ENCODE measurements at regions not wholly inside any gene's neighbourhood (a gene's known extent, or its start where the extent isn't known, plus 50 kb on each side); places are given as distances from the start of the nearest gene placed in this dataset.
A peak's percentile ranks its signal among the peaks of the same experiment; 100 is the strongest.

- no peak for DNase-seq
Measured at GRCh38 chr9:27756418-27756817, 183.1 kb upstream of the C9orf72 start.

- DNase-seq, result no peak
Measured at GRCh38 chr9:27763831-27764230, 190.6 kb upstream of the C9orf72 start.

DNA sequence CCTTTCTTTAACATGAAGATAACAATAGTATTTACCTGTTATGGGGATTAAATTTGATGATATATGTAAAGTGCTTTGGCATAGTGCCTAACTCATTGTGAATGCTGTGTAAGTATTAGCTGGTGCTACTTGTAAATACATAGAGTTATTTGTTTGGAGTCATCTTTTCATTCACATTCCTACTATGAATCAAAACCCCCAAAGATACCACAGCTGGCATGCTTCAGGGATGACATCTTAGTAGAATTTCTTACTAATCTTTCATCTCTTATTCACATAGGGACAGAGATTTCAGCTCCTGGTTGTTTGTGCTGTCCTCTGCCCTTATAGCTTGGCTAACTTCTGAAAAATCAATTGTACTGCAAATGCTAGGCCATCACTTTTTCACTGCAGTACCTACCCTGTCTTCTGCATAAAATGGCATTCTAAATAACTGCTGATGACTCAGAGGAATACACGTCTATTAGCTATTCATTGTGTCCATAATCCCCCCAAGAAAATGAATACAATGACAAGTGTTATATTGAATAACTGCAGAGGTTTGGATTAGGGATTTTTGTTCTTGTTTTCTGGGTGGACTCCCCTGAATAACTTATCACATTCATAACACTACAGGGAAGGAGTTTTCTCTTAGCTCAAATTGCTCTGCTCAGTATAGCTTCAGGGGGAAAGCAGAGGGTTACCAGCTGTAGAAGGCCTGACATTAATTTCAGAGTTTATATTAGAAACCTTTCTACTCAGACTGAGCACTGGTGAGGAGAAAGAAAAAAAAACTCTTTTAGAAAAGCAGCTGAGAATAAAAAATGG, 192.2 kb upstream of the C9orf72 start:
- DNase-seq, result no peak

DNA sequence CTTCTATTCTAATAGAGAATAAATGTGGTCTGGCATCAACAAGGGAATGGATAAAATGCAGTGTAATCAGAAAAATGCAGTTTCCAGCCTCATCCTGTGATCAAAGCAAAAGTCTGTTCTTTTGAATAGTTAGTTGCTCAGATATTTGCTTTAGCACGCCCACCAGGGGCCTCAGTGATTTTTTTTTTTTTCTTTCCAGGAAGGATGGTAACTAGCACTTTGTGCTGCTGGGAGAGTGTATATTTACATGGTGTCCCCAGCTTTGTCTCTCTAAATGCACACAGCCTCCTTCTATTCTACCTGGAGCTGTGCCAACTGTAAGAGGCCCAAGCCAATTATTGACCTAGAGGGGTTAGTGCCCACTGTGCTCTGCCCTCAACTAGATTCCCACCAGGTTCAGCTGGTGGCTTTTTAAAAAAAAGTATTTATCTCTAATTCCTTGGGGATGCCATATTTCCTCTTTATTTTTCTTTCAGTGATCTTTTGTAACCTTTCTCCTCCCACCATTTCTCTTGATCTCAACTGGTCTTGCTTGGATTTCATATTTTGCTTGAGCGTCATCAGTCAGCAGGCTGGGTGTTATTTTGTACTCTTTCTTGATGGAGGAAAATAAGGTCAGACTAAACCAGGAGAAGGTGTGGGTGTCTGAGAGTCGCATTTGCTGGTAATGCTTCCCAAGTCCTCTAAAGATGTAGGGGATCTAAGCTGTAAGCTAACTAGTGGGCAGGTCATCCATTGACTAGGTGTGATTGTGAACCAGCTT, 193.0 kb upstream of the C9orf72 start:
- no peak for DNase-seq

- no peak for DNase-seq
Measured at GRCh38 chr9:27768781-27769180, 195.5 kb upstream of the C9orf72 start.

- DNase-seq, result no peak
Measured at GRCh38 chr9:27770541-27770940, 197.3 kb upstream of the C9orf72 start.

GRCh38 chr9:27771803-27772545, 198.7 kb upstream of the C9orf72 start:
- DNase-seq, result no peak

DNA sequence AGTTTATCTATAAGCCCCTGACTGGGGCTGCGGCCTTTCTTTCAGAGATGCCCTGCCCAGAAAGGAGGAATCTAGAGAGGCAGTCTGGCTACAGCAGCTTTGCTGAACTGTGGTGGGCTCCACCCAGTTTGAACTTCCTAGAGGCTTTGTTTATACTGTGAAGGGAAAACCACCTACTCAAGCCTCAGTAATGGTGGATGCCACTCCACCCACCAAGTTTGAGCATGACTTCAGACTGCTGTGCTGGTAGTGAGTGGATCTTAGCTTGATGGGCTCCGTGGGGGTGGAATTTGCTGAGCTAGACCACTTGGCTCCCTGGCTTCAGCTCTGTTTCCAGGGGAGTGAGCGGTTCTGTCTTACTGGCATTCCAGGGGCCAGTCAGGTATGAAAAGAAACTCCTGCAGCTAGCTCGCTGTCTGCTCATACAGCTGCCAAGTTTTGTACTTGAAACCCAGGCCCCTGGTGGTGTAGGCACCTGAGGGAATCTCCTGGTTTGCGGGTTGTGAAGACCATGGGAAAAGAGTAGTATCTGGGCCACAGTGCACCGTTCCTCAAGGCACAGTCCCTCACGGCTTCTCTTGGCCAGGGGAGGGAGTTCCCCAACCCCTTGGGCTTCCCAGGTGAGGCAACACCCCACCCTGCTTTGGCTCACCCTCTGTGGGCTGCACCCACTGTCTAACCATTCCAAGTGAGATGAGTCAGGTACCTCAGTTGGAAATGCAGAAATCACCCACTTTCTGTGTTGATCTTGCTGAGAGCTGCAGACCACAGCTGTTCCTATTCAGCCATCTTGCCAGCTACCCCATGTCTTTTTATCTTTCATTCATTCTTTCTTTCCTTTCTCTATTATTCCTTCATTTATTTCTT, 211.8 kb upstream of the C9orf72 start:
- no peak for DNase-seq

- no peak for DNase-seq
Measured at GRCh38 chr9:27785714-27786100, 212.4 kb upstream of the C9orf72 start.

DNA sequence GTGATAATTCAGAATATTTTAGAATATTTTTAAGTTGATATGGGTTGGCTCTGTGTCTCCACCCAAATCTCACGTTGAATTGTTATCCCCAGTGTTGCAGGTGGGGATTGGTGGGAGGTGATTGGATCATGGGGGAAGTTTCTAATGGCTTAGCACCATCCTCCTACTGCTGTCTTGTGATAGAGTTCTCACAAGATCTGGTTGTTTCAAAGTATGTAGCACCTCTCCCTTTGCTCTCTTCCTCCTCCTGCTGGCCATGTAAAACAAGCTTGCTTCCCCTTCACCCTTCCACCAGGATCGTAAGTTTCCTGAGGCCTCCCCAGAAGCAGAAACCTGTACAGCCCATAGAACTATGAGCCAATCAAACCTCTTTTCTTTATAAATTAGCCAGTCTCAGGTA, 214.6 kb upstream of the C9orf72 start:
- peak; percentile 16 for DNase-seq

DNA sequence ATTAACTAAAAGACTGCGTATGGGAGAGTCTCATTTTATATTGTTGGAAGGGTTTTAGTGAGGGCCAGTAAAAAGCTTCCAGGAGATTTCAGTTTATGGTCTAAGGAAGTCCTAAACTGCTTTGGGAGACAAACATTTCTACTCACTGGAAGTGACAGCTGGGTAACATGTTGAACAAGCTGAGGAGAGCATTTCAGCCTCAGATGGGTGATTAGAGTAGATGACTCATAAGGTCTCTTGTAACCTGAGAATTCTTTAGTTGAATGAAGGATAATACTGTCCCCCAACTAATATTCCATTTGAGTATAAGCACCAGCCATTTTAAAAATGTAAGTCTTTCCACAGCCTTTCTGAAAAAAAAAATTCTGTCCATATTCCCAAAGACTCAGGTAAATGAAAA, 218.0 kb upstream of the C9orf72 start:
- DNase-seq, result no peak

DNA sequence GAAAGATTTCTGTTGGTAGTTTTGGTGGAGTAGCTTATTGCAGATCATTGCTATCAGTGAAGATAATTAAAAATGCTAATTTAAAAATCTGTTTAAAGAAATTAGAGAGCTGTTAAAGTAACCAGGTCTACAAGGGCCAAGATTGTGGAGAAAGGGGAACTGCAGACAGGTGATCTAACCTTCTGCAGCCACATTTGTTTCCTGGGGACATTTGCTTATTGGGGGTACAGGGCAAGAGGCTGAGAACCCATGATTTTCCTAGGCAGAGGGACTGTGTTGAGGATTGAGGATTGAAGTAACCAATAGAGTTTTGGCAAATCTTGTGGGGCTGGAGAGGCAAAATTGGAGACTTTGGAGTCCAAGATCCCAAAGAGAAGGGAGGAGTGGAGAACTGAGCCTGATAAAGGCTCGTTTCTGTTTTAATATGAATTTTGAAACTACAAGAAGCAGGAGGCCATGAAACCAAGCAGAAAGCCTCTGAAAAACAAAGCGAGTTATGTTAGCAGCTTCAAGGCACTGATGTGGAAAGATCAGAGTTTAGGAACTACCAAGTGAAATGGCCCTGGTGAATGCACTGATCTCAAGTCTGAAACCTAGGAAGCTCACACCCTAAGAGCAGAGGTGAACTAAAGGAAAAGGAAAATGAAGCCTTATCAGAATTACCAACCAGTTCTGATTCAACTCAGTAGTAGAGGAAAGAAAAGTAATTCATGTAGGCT, 219.8 kb upstream of the C9orf72 start:
- DNase-seq, result no peak

GRCh38 chr9:27799326-27799725, 226.0 kb upstream of the C9orf72 start:
- DNase-seq, result no peak

- no peak for DNase-seq
Measured at GRCh38 chr9:27800159-27800558, 226.9 kb upstream of the C9orf72 start.

- DNase-seq, result no peak
Measured at GRCh38 chr9:27800692-27801370, 227.6 kb upstream of the C9orf72 start.

- no peak for DNase-seq
Measured at GRCh38 chr9:27801545-27801944, 228.3 kb upstream of the C9orf72 start.

DNA sequence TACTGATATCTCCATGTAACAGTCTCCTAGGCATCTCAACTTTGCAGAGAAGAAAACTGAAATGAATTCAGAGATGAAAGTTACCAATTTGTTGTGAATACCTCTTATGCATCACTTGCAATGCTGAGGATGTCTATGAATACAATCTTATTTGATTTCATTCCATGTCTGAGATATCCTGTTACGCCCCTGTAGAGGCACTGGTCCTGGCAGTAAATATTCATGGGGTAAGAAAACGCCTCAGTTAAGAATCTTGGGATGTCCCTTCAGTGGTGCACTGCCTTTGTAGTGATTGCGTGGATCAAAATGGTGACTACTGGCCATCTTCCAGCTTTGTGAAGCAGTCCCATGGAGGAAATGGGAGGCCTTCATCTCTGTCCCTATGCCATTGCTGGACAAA, 229.1 kb upstream of the C9orf72 start:
- DNase-seq, result no peak

DNA sequence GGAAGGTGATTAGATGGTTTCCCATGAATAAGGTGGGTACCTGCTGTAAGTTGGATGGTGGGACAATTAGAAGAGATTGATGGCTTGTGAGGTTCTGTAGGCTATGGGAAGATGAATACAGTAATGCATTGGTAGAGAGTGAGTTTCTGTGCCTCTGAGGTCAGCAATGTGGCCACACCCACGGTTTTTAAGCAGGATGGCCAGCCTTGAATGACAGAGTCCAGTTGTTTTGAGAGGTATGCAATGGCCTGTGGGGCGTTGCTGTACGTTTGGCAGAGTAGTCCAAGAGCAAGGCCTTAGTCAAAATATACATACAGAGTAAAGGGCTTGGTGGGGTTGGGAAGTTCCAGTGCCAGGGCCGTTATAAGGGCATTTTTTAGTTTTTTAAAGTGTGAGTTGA, 235.6 kb upstream of the C9orf72 start:
- DNase-seq, result no peak

DNA sequence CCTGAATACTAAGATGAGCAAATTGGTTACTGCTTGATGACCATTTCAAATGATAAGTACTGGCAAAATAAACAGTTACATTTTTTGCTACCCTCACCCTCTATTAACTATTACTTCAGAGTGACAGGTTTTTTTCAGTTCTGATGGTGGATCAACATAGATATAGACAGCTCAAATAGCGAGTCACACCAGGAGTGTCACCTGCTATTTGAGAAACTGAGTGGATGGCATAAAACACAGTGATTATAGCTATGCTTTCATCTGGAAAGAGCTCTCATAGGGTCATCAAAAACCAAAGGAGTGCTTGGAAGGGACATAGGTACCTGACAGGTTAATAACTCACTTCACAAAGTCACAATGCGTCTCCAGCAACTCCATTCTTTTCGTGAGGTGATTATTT, 244.5 kb upstream of the C9orf72 start:
- no peak for DNase-seq

- DNase-seq, result no peak
Measured at GRCh38 chr9:27818348-27818747, 245.1 kb upstream of the C9orf72 start.

- no peak for DNase-seq
Measured at GRCh38 chr9:27828908-27829307, 255.6 kb upstream of the C9orf72 start.
